ENCODE measurements at regions not wholly inside any gene's neighbourhood (a gene's known extent, or its start where the extent isn't known, plus 50 kb on each side); places are given as distances from the start of the nearest gene placed in this dataset.

GRCh38 chr10:77710759-77711682 lies 73.4 kb upstream of the KCNMA1 start:
- peak overlapping the region; percentile 28 for H3K4me3 ChIP-seq (ENCODE audit: low read depth, low read length)

GRCh38 chr10:77710081-77710551 lies 72.5 kb upstream of the KCNMA1 start:
- no peak overlapping the region for H3K4me3 ChIP-seq (ENCODE audit: low read depth, low read length)

- H3K4me3 ChIP-seq (ENCODE audit: low read depth, low read length): no peak overlapping the region
Observed at GRCh38 chr10:77707570-77707969, 70.0 kb upstream of the KCNMA1 start.

GRCh38 chr10:77702166-77702565 lies 64.6 kb upstream of the KCNMA1 start:
- no peak overlapping the region for H3K4me3 ChIP-seq (ENCODE audit: low read depth, low read length)

GRCh38 chr10:77700086-77700485 lies 62.5 kb upstream of the KCNMA1 start:
- H3K4me3 ChIP-seq (ENCODE audit: low read depth, low read length): no peak overlapping the region

GRCh38 chr10:77699080-77699645 lies 61.6 kb upstream of the KCNMA1 start:
- H3K4me3 ChIP-seq (ENCODE audit: low read depth, low read length): no peak overlapping the region

GRCh38 chr10:77698267-77698931 lies 60.8 kb upstream of the KCNMA1 start:
- no peak overlapping the region for H3K4me3 ChIP-seq (ENCODE audit: low read depth, low read length)

GRCh38 chr10:77696584-77696983 lies 59.0 kb upstream of the KCNMA1 start:
- no peak overlapping the region for H3K4me3 ChIP-seq (ENCODE audit: low read depth, low read length)

GRCh38 chr10:77695186-77695585 lies 57.6 kb upstream of the KCNMA1 start:
- no peak overlapping the region for H3K4me3 ChIP-seq (ENCODE audit: low read depth, low read length)

GRCh38 chr10:77692782-77693181 lies 55.2 kb upstream of the KCNMA1 start:
- H3K4me3 ChIP-seq (ENCODE audit: low read depth, low read length): no peak overlapping the region

GRCh38 chr10:77689339-77689738 lies 51.7 kb upstream of the KCNMA1 start:
- H3K4me3 ChIP-seq (ENCODE audit: low read depth, low read length): no peak overlapping the region

GRCh38 chr10:77687621-77688020 lies 50.0 kb upstream of the KCNMA1 start:
- no peak overlapping the region for H3K4me3 ChIP-seq (ENCODE audit: low read depth, low read length)
